KBM-7 (cell line): ENCODE measurements at regions not wholly inside any gene's neighbourhood (a gene's known extent, or its start where the extent isn't known, plus 50 kb on each side); places are given as distances from the start of the nearest gene placed in this dataset.

ENCODE experiments used
- DNase-seq: peaks from one replicate; pipeline ENCODE4 v3.0.0-alpha.2; 2015
- in situ Hi-C: fragments of 300-500 bp; cut with MboI; formaldehyde crosslinking; loops from 2 replicates; pipeline ENCODE4 v1.14.3; 2020; ENCODE audit warnings: low sequenced_read_pairs, low pct_unique_long_range_greater_than_20kb, mixed read lengths

GRCh38 chrX:66328950-66329596, 165.0 kb downstream of the HEPH start:
- DNase-seq, result no peak
- in situ Hi-C loops, result no loop called here

GRCh38 chrX:66360894-66361293, 196.8 kb downstream of the HEPH start:
- in situ Hi-C loops, result no loop called here
- no peak for DNase-seq

- in situ Hi-C loops, result no loop called here
- no peak for DNase-seq
These were observed 220.7 kb downstream of the HEPH start for GRCh38 chrX:66384722-66385121.

GRCh38 chrX:66399273-66399672, 235.2 kb downstream of the HEPH start:
- in situ Hi-C loops, result no loop called here
- DNase-seq, result no peak

- in situ Hi-C loops, result no loop called here
These were observed 236.7 kb downstream of the EDA2R start for GRCh38 chrX:66402165-66402564.

GRCh38 chrX:66408507-66408906, 230.4 kb downstream of the EDA2R start:
- in situ Hi-C loops, result no loop called here
- peak; percentile 59 for DNase-seq

More at GRCh38 chrX:66402165-66402564, 236.7 kb downstream of the EDA2R start:
- no peak for DNase-seq

- no peak for DNase-seq
- in situ Hi-C loops, result no loop called here
These were observed 228.1 kb downstream of the EDA2R start for GRCh38 chrX:66410806-66411205.
